Immature natural killer cell (primary cell): ENCODE measurements at regions not wholly inside any gene's neighbourhood (a gene's known extent, or its start where the extent isn't known, plus 50 kb on each side); places are given as distances from the start of the nearest gene placed in this dataset.
A peak's percentile ranks its signal among the peaks of the same experiment; 100 is the strongest.
"Not testable (repeated sequence)": the region's sequence is repeated elsewhere in the genome, so short reads cannot be mapped to it uniquely, and the experiment has no call there.

ENCODE experiments used
- DNase-seq, 3 donors: peaks; one replicate each; pipeline ENCODE4 v3.0.0; 2022; ENCODE audit warnings: mixed read lengths in 1 of 3
- H3K27ac Mint-ChIP-seq, 6 donors: one replicate each; pipeline ENCODE4 v1.8.0; 2020; ENCODE audit warnings: mixed read lengths in 6 of 6, mild to moderate bottlenecking in 5 of 6, inconsistent platforms in 4 of 6, moderate library complexity in 3 of 6
- H3K27me3 Mint-ChIP-seq, 3 donors: one replicate each; pipeline ENCODE4 v1.8.0; 2020 to 2021; ENCODE audit warnings: low read depth in 3 of 3, mild to moderate bottlenecking in 3 of 3, mixed read lengths in 3 of 3, moderate library complexity in 3 of 3, inconsistent platforms in 1 of 3
- H3K36me3 Mint-ChIP-seq, 3 donors: one replicate each; pipeline ENCODE4 v1.8.0; 2020; ENCODE audit warnings: mixed read lengths in 3 of 3, inconsistent platforms in 2 of 3, mild to moderate bottlenecking in 2 of 3
- H3K4me1 Mint-ChIP-seq, 2 donors: one replicate each; pipeline ENCODE4 v1.8.0; 2020; ENCODE audit warnings: inconsistent platforms in 2 of 2, mild to moderate bottlenecking in 2 of 2, mixed read lengths in 2 of 2, moderate library complexity in 1 of 2
- H3K4me3 Mint-ChIP-seq, 5 donors: one replicate each; pipeline ENCODE4 v1.8.0; 2020; ENCODE audit warnings: mild to moderate bottlenecking in 5 of 5, mixed read lengths in 5 of 5, inconsistent platforms in 3 of 5, moderate library complexity in 3 of 5
- H3K9me3 Mint-ChIP-seq, 6 donors: one replicate each; pipeline ENCODE4 v1.8.0; 2020; ENCODE audit warnings: mild to moderate bottlenecking in 6 of 6, mixed read lengths in 6 of 6, inconsistent platforms in 4 of 6, moderate library complexity in 3 of 6

GRCh38 chr4:141350122-141350905 lies 129.6 kb downstream of the ZNF330 start:
- no peaks in the 10 kb centered on the region for H3K4me1 Mint-ChIP-seq
- DNase-seq, result no peak
- no peak overlapping the region for H3K4me3 Mint-ChIP-seq
- no peak overlapping the region for H3K27ac Mint-ChIP-seq
- H3K27me3 Mint-ChIP-seq, result no peaks in the 10 kb centered on the region
- H3K9me3 Mint-ChIP-seq, result no peaks in the 10 kb centered on the region
- H3K36me3 Mint-ChIP-seq, result no peaks in the 10 kb centered on the region

GRCh38 chr4:141352331-141352730 lies 131.6 kb downstream of the ZNF330 start:
- Mint-ChIP-seq H3K4me3 (no peak overlapping the region), H3K27ac (no peak overlapping the region), H3K9me3 (no peaks in the 10 kb centered on the region), H3K4me1 (no peaks in the 10 kb centered on the region), H3K36me3 (no peaks in the 10 kb centered on the region), H3K27me3 (no peaks in the 10 kb centered on the region)
- DNase-seq, result no peak

GRCh38 chr4:141352909-141353525 lies 132.3 kb downstream of the ZNF330 start:
- Mint-ChIP-seq H3K36me3 (no peaks in the 10 kb centered on the region), H3K27me3 (no peaks in the 10 kb centered on the region), H3K4me3 (no peak overlapping the region), H3K9me3 (no peaks in the 10 kb centered on the region), H3K4me1 (no peaks in the 10 kb centered on the region), H3K27ac (no peak overlapping the region)
- no peak for DNase-seq

GRCh38 chr4:141356321-141356962 lies 135.7 kb downstream of the ZNF330 start:
- H3K4me1 Mint-ChIP-seq, result no peaks in the 10 kb centered on the region
- peaks cover 0 to 2% (median 1%) of the 10 kb centered on the region in 3 donors for H3K27me3 Mint-ChIP-seq
- no peak overlapping the region for H3K27ac Mint-ChIP-seq
- H3K36me3 Mint-ChIP-seq, result no peaks in the 10 kb centered on the region
- DNase-seq, result no peak
- H3K9me3 Mint-ChIP-seq, result peaks cover 0 to 4% (median 0%) of the 10 kb centered on the region in 6 donors
- H3K4me3 Mint-ChIP-seq, result no peak overlapping the region

- Mint-ChIP-seq H3K27ac (no peak overlapping the region), H3K27me3 (peaks cover 0 to 2% (median 1%) of the 10 kb centered on the region in 3 donors), H3K4me1 (no peaks in the 10 kb centered on the region), H3K9me3 (peaks cover 0 to 4% (median 0%) of the 10 kb centered on the region in 6 donors), H3K36me3 (no peaks in the 10 kb centered on the region), H3K4me3 (no peak overlapping the region)
- no peak for DNase-seq
These were observed 136.3 kb downstream of the ZNF330 start for GRCh38 chr4:141356963-141357335.

- not testable (repeated sequence) for H3K4me1 Mint-ChIP-seq, H3K27me3 Mint-ChIP-seq, H3K27ac Mint-ChIP-seq, DNase-seq, H3K4me3 Mint-ChIP-seq, H3K36me3 Mint-ChIP-seq
- H3K9me3 Mint-ChIP-seq, result peaks cover 3 to 13% (median 7%) of the 10 kb centered on the region in 6 donors
These were observed 147.5 kb downstream of the ZNF330 start for GRCh38 chr4:141368241-141368640.

GRCh38 chr4:141371206-141371605 lies 150.5 kb downstream of the ZNF330 start:
- H3K4me3 Mint-ChIP-seq, result no peak overlapping the region
- H3K9me3 Mint-ChIP-seq, result peaks cover 1 to 19% (median 6%) of the 10 kb centered on the region in 6 donors
- H3K4me1 Mint-ChIP-seq, result no peaks in the 10 kb centered on the region
- no peak for DNase-seq
- H3K36me3 Mint-ChIP-seq, result no peaks in the 10 kb centered on the region
- no peaks in the 10 kb centered on the region for H3K27me3 Mint-ChIP-seq
- peak overlapping the region in 1 of 6 donors; percentile 50 for H3K27ac Mint-ChIP-seq

GRCh38 chr4:141375855-141376254 lies 155.2 kb downstream of the ZNF330 start:
- Mint-ChIP-seq H3K27me3 (peaks cover 0 to 5% (median 2%) of the 10 kb centered on the region in 3 donors), H3K9me3 (peaks cover 4 to 18% (median 6%) of the 10 kb centered on the region in 6 donors)

GRCh38 chr4:141376769-141377168 lies 156.1 kb downstream of the ZNF330 start:
- H3K36me3 Mint-ChIP-seq, result no peaks in the 10 kb centered on the region
- H3K27ac Mint-ChIP-seq, result no peak overlapping the region
- no peak for DNase-seq
- peaks cover 4 to 18% (median 6%) of the 10 kb centered on the region in 6 donors for H3K9me3 Mint-ChIP-seq
- H3K27me3 Mint-ChIP-seq, result peaks cover 0 to 5% (median 2%) of the 10 kb centered on the region in 3 donors
- no peaks in the 10 kb centered on the region for H3K4me1 Mint-ChIP-seq
- H3K4me3 Mint-ChIP-seq, result no peak overlapping the region

More at GRCh38 chr4:141375855-141376254, 155.2 kb downstream of the ZNF330 start:
- DNase-seq, result no peak
- Mint-ChIP-seq H3K27ac (no peak overlapping the region), H3K36me3 (no peaks in the 10 kb centered on the region), H3K4me3 (no peak overlapping the region), H3K4me1 (no peaks in the 10 kb centered on the region)

- Mint-ChIP-seq H3K36me3 (no peaks in the 10 kb centered on the region), H3K27me3 (peaks cover 0 to 2% (median 1%) of the 10 kb centered on the region in 3 donors), H3K4me1 (no peaks in the 10 kb centered on the region), H3K4me3 (no peak overlapping the region), H3K27ac (no peak overlapping the region), H3K9me3 (peaks cover 0 to 5% (median 4%) of the 10 kb centered on the region in 6 donors)
- no peak for DNase-seq
These were observed 166.6 kb downstream of the ZNF330 start for GRCh38 chr4:141387299-141387698.

- H3K27me3 Mint-ChIP-seq, result peaks cover 0 to 2% (median 1%) of the 10 kb centered on the region in 3 donors
- H3K9me3 Mint-ChIP-seq, result peaks cover 0 to 3% (median 0%) of the 10 kb centered on the region in 6 donors
- no peak for DNase-seq
- no peak overlapping the region for H3K27ac Mint-ChIP-seq
- H3K36me3 Mint-ChIP-seq, result no peaks in the 10 kb centered on the region
- no peak overlapping the region for H3K4me3 Mint-ChIP-seq
- no peaks in the 10 kb centered on the region for H3K4me1 Mint-ChIP-seq
These were observed 167.8 kb downstream of the ZNF330 start for GRCh38 chr4:141388481-141388880.

GRCh38 chr4:141389649-141390048 lies 169.0 kb downstream of the ZNF330 start:
- DNase-seq, result no peak
- Mint-ChIP-seq H3K9me3 (peaks cover 0 to 2% (median 0%) of the 10 kb centered on the region in 6 donors), H3K27me3 (peaks cover 0 to 2% (median 0%) of the 10 kb centered on the region in 3 donors), H3K4me1 (no peaks in the 10 kb centered on the region), H3K27ac (no peak overlapping the region), H3K36me3 (no peaks in the 10 kb centered on the region), H3K4me3 (no peak overlapping the region)

- H3K9me3 Mint-ChIP-seq, result no peaks in the 10 kb centered on the region
- no peak overlapping the region for H3K27ac Mint-ChIP-seq
- H3K36me3 Mint-ChIP-seq, result no peaks in the 10 kb centered on the region
- peaks cover 0 to 2% (median 0%) of the 10 kb centered on the region in 3 donors for H3K27me3 Mint-ChIP-seq
- no peaks in the 10 kb centered on the region for H3K4me1 Mint-ChIP-seq
- DNase-seq, result no peak
- no peak overlapping the region for H3K4me3 Mint-ChIP-seq
These were observed 169.9 kb downstream of the ZNF330 start for GRCh38 chr4:141390571-141390970.

GRCh38 chr4:141391293-141391692 lies 170.6 kb downstream of the ZNF330 start:
- Mint-ChIP-seq H3K4me1 (no peaks in the 10 kb centered on the region), H3K36me3 (no peaks in the 10 kb centered on the region), H3K27me3 (peaks cover 0 to 2% (median 0%) of the 10 kb centered on the region in 3 donors), H3K27ac (no peak overlapping the region), H3K4me3 (no peak overlapping the region), H3K9me3 (no peaks in the 10 kb centered on the region)
- no peak for DNase-seq
